ENCODE measurements at regions not wholly inside any gene's neighbourhood (a gene's known extent, or its start where the extent isn't known, plus 50 kb on each side); places are given as distances from the start of the nearest gene placed in this dataset.

GRCh38 chr2:236956031-236956618 is 129.6 kb upstream of the COPS8 start:
- no peak for DNase-seq

- no peak for DNase-seq
Observed at GRCh38 chr2:236956641-236957040, 129.0 kb upstream of the COPS8 start.

GRCh38 chr2:236959036-236959435 is 126.7 kb upstream of the COPS8 start:
- no peak for DNase-seq

- no peak for DNase-seq
Observed at GRCh38 chr2:236959876-236960275, 125.8 kb upstream of the COPS8 start.

- DNase-seq: no peak
Observed at GRCh38 chr2:236960531-236960930, 125.2 kb upstream of the COPS8 start.

GRCh38 chr2:236962816-236963215 is 122.9 kb upstream of the COPS8 start:
- DNase-seq: no peak

- DNase-seq: no peak
Observed at GRCh38 chr2:236963631-236964182, 122.0 kb upstream of the COPS8 start.

GRCh38 chr2:236964291-236964690 is 121.4 kb upstream of the COPS8 start:
- no peak for DNase-seq

GRCh38 chr2:236965021-236965840 is 120.5 kb upstream of the COPS8 start:
- no peak for DNase-seq

- DNase-seq: no peak
Observed at GRCh38 chr2:236965841-236966096, 119.9 kb upstream of the COPS8 start.

- DNase-seq: no peak
Observed at GRCh38 chr2:236967499-236967783, 118.2 kb upstream of the COPS8 start.

- DNase-seq: no peak
Observed at GRCh38 chr2:236968101-236968879, 117.4 kb upstream of the COPS8 start.

- DNase-seq: peak; percentile 15
Observed at GRCh38 chr2:236968880-236969534, 116.7 kb upstream of the COPS8 start.

GRCh38 chr2:236969767-236970655 is 115.7 kb upstream of the COPS8 start:
- DNase-seq: no peak

- no peak for DNase-seq
Observed at GRCh38 chr2:236970656-236971010, 115.1 kb upstream of the COPS8 start.

- DNase-seq: peak; percentile 65
Observed at GRCh38 chr2:236971131-236971821, 114.4 kb upstream of the COPS8 start.

GRCh38 chr2:236971919-236972381 is 113.7 kb upstream of the COPS8 start:
- DNase-seq: peak; percentile 27

- DNase-seq: peak; percentile 75
Observed at GRCh38 chr2:236972491-236973342, 113.0 kb upstream of the COPS8 start.

- peak; percentile 48 for DNase-seq
Observed at GRCh38 chr2:236973343-236973980, 112.2 kb upstream of the COPS8 start.

- no peak for DNase-seq
Observed at GRCh38 chr2:236974148-236974547, 111.5 kb upstream of the COPS8 start.
